ENCODE measurements at regions not wholly inside any gene's neighbourhood (a gene's known extent, or its start where the extent isn't known, plus 50 kb on each side); places are given as distances from the start of the nearest gene placed in this dataset.

DNA sequence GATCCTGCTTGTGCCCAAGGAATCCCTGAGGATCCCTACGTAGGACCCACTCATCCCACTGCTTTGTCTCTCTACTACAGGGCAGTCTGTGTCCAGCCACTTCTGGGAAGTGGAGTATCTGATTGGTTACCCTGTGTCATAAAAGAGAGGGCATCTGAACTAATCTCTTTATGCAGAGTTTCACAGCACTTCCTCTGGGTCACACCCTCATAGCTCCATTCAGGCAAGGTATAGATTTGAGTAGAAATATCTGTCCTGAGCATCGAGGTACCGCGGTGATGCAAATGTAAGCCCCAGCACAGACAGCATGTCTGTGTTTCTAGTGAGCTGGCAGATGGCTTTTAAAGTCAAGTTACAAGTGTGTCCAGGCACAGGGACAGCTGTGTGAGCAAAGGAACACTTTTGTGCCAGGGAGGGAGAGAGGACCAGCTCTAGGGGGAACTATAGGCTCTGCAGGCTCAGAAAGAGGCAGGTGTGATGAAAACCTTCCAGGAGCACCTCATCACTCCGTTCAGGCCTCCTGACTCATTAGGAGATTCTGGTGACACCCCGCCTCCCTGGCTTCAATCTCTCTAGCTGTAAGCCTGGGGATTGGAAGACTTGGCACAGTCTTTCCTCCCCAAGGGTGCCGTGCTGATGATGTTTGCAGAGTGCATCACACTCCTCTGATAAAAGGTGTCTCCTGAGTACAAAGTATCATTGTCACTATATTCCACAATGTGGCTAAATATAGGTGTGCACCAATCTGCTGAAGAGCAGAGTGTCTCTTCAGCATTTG is 84.3 kb upstream of the UBL3 start:
- ChIA-PET POLR2A (no interaction called here), CTCF (interaction anchor here (1.3 to 5.8 kb wide), 2 partner anchors 11 to 180 kb away, joined by 3 to 43 read pairs; no protein-coding TSS in a partner anchor)
- H3K36me3 ChIP-seq (ENCODE audit: control insufficient read depth, insufficient read depth, low read length): no peaks in the 10 kb centered on the region
- no peaks in the 10 kb centered on the region for H3K27me3 ChIP-seq (ENCODE audit: control insufficient read depth, insufficient read depth, low read length)
- no peak overlapping the region for H3K4me3 ChIP-seq (ENCODE audit: low read depth, low read length)
- DNase-seq (ENCODE audit: low read depth): no peak
- TF ChIP-seq, protein P1, sequence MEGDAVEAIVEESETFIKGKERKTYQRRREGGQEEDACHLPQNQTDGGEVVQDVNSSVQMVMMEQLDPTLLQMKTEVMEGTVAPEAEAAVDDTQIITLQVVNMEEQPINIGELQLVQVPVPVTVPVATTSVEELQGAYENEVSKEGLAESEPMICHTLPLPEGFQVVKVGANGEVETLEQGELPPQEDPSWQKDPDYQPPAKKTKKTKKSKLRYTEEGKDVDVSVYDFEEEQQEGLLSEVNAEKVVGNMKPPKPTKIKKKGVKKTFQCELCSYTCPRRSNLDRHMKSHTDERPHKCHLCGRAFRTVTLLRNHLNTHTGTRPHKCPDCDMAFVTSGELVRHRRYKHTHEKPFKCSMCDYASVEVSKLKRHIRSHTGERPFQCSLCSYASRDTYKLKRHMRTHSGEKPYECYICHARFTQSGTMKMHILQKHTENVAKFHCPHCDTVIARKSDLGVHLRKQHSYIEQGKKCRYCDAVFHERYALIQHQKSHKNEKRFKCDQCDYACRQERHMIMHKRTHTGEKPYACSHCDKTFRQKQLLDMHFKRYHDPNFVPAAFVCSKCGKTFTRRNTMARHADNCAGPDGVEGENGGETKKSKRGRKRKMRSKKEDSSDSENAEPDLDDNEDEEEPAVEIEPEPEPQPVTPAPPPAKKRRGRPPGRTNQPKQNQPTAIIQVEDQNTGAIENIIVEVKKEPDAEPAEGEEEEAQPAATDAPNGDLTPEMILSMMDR (IDR thresholded peaks at IDR 0.05; ENCODE audit: insufficient read depth, low read depth, low read length): no peak

DNA sequence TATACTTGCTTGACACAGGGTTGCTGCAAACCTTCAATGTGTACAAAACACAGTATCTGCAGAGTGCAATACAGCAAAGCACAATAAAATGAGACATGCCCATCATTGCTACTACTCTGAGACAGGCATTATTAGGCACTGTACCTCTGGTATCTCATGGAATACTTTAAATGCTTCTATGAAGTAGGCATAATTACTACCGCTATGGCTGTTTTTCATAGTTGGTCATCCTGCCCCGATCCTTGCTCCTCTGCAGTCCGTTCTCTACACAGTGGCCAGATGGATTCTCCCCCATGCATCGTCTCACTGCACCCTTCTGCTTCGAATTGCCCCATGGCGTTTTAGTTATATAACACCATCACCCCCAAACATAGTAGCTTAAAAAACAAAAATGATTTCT is 83.0 kb upstream of the UBL3 start:
- Histone ChIP-seq H3K36me3 (ENCODE audit: control insufficient read depth, insufficient read depth, low read length) (no peaks in the 10 kb centered on the region), H3K27me3 (ENCODE audit: control insufficient read depth, insufficient read depth, low read length) (no peaks in the 10 kb centered on the region), H3K4me3 (ENCODE audit: low read depth, low read length) (no peak overlapping the region)
- TF ChIP-seq, protein P1 (IDR thresholded peaks at IDR 0.05; ENCODE audit: insufficient read depth, low read depth, low read length): no peak
- no peak for DNase-seq (ENCODE audit: low read depth)
- ChIA-PET CTCF (interaction anchor here (5.8 kb wide), 1 partner anchor 9 kb away, joined by 43 read pairs; no protein-coding TSS in a partner anchor), POLR2A (interaction anchor here (0.7 kb wide), 1 partner anchor 8 kb away, joined by 3 read pairs; no protein-coding TSS in a partner anchor)

DNA sequence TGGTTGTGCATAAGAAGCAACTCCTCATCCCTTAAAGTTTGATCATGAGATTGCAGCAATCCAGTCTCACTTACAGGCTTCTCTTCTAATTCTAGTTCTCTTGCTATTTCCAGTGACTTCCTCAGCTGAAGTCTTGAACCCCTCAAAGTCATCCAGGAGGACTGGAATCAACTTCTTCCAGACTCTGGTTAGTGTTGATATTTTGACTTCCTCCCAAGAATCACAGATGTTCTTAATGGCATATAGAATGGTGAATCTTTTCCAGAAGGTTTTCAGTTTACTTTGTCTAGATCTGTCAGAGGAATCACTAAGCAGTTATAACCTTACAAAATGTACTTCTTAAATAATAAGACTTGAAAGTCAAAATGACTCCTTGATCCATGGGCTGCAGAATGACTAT is 81.3 kb upstream of the UBL3 start:
- no peak overlapping the region for H3K4me3 ChIP-seq (ENCODE audit: low read depth, low read length)
- ChIA-PET POLR2A (no interaction called here), CTCF (interaction anchor here (0.6 to 1.2 kb wide), 3 partner anchors 7 to 87 kb away, joined by 3 to 5 read pairs (median 3); no protein-coding TSS in a partner anchor)
- no peaks in the 10 kb centered on the region for H3K27me3 ChIP-seq (ENCODE audit: control insufficient read depth, insufficient read depth, low read length)
- DNase-seq (ENCODE audit: low read depth): no peak
- H3K36me3 ChIP-seq (ENCODE audit: control insufficient read depth, insufficient read depth, low read length): no peaks in the 10 kb centered on the region
- TF ChIP-seq, protein P1 (IDR thresholded peaks at IDR 0.05; ENCODE audit: insufficient read depth, low read depth, low read length): no peak

DNA sequence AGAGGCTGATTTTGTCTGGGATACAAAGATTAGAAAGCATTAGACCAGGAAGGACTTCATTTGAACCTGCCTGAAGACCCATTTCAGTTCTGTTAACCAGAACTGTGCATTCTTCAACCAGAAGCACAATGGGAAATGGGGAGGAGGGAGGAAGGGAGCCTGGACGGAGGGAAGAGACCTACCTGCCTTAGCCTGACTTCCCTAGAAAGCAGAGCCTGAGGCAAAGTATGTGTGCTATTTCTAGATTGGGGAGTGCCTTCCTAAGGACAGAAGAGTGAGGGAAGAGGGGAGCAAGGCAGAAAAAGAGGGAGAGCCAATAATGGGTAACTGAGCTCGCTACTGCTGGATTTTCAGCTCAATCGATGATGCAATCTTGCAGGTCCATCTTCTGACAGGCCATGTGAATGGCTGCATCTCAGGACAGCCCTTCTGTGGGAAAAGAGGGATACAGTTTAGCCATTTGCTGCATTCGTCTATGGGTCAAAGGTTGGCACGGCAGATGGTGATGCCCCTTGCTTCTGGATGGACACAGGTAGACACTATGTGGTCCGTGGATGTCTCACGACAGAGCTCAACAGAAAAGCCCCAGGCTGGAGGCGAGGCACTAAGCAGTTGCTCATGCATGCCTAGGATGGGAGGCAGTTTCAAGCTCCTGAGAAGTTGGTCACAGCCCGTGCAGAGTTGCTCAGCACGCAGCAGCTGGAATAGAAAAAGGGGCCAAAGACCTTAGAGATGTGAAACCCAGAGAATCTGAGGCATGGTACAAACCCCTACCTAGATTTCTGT is 78.8 kb upstream of the UBL3 start:
- TF ChIP-seq, protein P1 (IDR thresholded peaks at IDR 0.05; ENCODE audit: insufficient read depth, low read depth, low read length): no peak
- Histone ChIP-seq H3K27me3 (ENCODE audit: control insufficient read depth, insufficient read depth, low read length) (no peaks in the 10 kb centered on the region), H3K36me3 (ENCODE audit: control insufficient read depth, insufficient read depth, low read length) (no peaks in the 10 kb centered on the region), H3K4me3 (ENCODE audit: low read depth, low read length) (no peak overlapping the region)
- DNase-seq (ENCODE audit: low read depth): no peak
- ChIA-PET POLR2A (no interaction called here), CTCF (no interaction called here)

DNA sequence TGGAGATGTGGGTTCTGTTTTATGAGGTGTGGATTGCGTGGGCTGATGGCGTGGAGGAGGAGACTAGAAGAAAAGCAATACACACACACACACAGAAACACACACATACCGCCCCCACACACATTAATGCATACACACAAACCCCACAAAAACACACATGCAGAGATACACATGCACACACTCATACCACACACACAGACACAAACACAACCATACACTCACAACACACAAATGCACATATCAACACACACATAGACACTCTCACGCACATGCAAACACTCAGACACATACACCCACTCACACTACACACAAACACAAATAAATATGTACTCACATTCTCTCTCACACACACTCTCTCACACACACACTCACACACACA is 75.7 kb upstream of the UBL3 start:
- POLR2A ChIA-PET: no interaction called here
- CTCF ChIA-PET: interaction anchor here (4.2 to 4.6 kb wide), 2 partner anchors 10 to 188 kb away, joined by 43 to 51 read pairs; no protein-coding TSS in a partner anchor
- Histone ChIP-seq H3K4me3 (ENCODE audit: low read depth, low read length) (no peak overlapping the region), H3K27me3 (ENCODE audit: control insufficient read depth, insufficient read depth, low read length) (no peaks in the 10 kb centered on the region), H3K36me3 (ENCODE audit: control insufficient read depth, insufficient read depth, low read length) (no peaks in the 10 kb centered on the region)
- TF ChIP-seq, protein P1 (IDR thresholded peaks at IDR 0.05; ENCODE audit: insufficient read depth, low read depth, low read length): no peak
- DNase-seq (ENCODE audit: low read depth): no peak

Measured in BJ (cell line).